ENCODE measurements at regions not wholly inside any gene's neighbourhood (a gene's known extent, or its start where the extent isn't known, plus 50 kb on each side); places are given as distances from the start of the nearest gene placed in this dataset.
"Not testable (repeated sequence)": the region's sequence is repeated elsewhere in the genome, so short reads cannot be mapped to it uniquely, and the experiment has no call there.

GRCh38 chrX:74023203-74023602 is 170.7 kb upstream of the XIST start:
- Histone ChIP-seq H3K9me3 (replicated peaks in 1 of 11) (peaks cover 25 to 45% (median 29%) of the 10 kb centered on the region in 11 experiments), H3K36me3 (peaks cover 0 to 6% (median 0%) of the 10 kb centered on the region in 11 experiments; a peak in 2 of 22 replicates), H3K4me3 (no peak overlapping the region), H3K4me2 (peak overlapping the region in 7 of 11 experiments; percentile 2 to 45 (median 26); a peak in 9 of 22 replicates), H3K4me1 (peaks cover 0 to 16% (median 10%) of the 10 kb centered on the region in 10 experiments; a peak in 10 of 20 replicates), H3K9ac (no peak overlapping the region), H4K20me1 (no peaks in the 10 kb centered on the region), H3K27me3 (no peaks in the 10 kb centered on the region), H3K27ac (no peak overlapping the region)
- TF ChIP-seq Cebpa-rat (IDR thresholded peaks at IDR 0.05): no peak

GRCh38 chrX:74018253-74018652 is 165.7 kb upstream of the XIST start:
- Histone ChIP-seq H4K20me1 (peaks cover 0 to 4% (median 0%) of the 10 kb centered on the region in 11 experiments; a peak in 2 of 22 replicates), H3K9ac (no peak overlapping the region), H3K27ac (no peak overlapping the region), H3K9me3 (replicated peaks in 1 of 11) (peaks cover 0 to 18% (median 2%) of the 10 kb centered on the region in 11 experiments; a peak in 18 of 22 replicates), H3K4me1 (peaks cover 0 to 13% (median 7%) of the 10 kb centered on the region in 10 experiments; a peak in 10 of 20 replicates), H3K36me3 (peaks cover 0 to 6% (median 0%) of the 10 kb centered on the region in 11 experiments; a peak in 1 of 22 replicates), H3K4me3 (no peak overlapping the region), H3K4me2 (no peak overlapping the region), H3K27me3 (no peaks in the 10 kb centered on the region)
- TF ChIP-seq Cebpa-rat (IDR thresholded peaks at IDR 0.05): no peak

- peaks cover 0 to 4% (median 0%) of the 10 kb centered on the region in 11 experiments; a peak in 2 of 22 replicates for H4K20me1 ChIP-seq
- no peak overlapping the region for H3K4me3 ChIP-seq
- no peaks in the 10 kb centered on the region for H3K9me3 ChIP-seq (replicated peaks in 1 of 11)
- no peak overlapping the region for H3K4me2 ChIP-seq
- H3K4me1 ChIP-seq: no peaks in the 10 kb centered on the region
- no peaks in the 10 kb centered on the region for H3K27me3 ChIP-seq
- no peak overlapping the region for H3K9ac ChIP-seq
- H3K36me3 ChIP-seq: peaks cover 0 to 6% (median 0%) of the 10 kb centered on the region in 11 experiments; a peak in 1 of 22 replicates
- no peak overlapping the region for H3K27ac ChIP-seq
- no peak for TF ChIP-seq Cebpa-rat (IDR thresholded peaks at IDR 0.05)
Observed at GRCh38 chrX:74015379-74016019, 163.0 kb upstream of the XIST start.

- Histone ChIP-seq H3K27ac (no peak overlapping the region), H3K4me2 (no peak overlapping the region), H3K4me1 (no peaks in the 10 kb centered on the region), H3K27me3 (no peaks in the 10 kb centered on the region), H3K4me3 (no peak overlapping the region), H4K20me1 (peaks cover 0 to 6% (median 0%) of the 10 kb centered on the region in 11 experiments; a peak in 1 of 22 replicates), H3K9ac (no peak overlapping the region), H3K36me3 (peaks cover 9 to 32% (median 13%) of the 10 kb centered on the region in 11 experiments; a peak in 21 of 22 replicates), H3K9me3 (replicated peaks in 1 of 11) (peaks cover 0 to 12% (median 9%) of the 10 kb centered on the region in 11 experiments; a peak in 19 of 22 replicates)
- TF ChIP-seq Cebpa-rat (IDR thresholded peaks at IDR 0.05): no peak
Observed at GRCh38 chrX:74009041-74009440, 156.5 kb upstream of the XIST start.

GRCh38 chrX:73992019-73992418 is 139.5 kb upstream of the XIST start:
- Histone ChIP-seq H3K9me3 (replicated peaks in 1 of 11) (peaks cover 23 to 46% (median 34%) of the 10 kb centered on the region in 11 experiments; a peak in 21 of 22 replicates), H3K4me1 (no peaks in the 10 kb centered on the region), H3K4me2 (no peak overlapping the region), H3K27ac (no peak overlapping the region), H3K9ac (no peak overlapping the region), H3K36me3 (peaks cover 60 to 96% (median 85%) of the 10 kb centered on the region in 11 experiments), H3K27me3 (no peaks in the 10 kb centered on the region), H3K4me3 (no peak overlapping the region), H4K20me1 (peaks cover 0 to 5% (median 0%) of the 10 kb centered on the region in 11 experiments; a peak in 5 of 22 replicates)
- TF ChIP-seq Cebpa-rat (IDR thresholded peaks at IDR 0.05): no peak

GRCh38 chrX:73987166-73987565 is 134.7 kb upstream of the XIST start:
- no peaks in the 10 kb centered on the region for H3K27me3 ChIP-seq
- H4K20me1 ChIP-seq: peaks cover 0 to 26% (median 6%) of the 10 kb centered on the region in 11 experiments; a peak in 11 of 22 replicates
- H3K9ac ChIP-seq: no peak overlapping the region
- H3K4me2 ChIP-seq: no peak overlapping the region
- H3K9me3 ChIP-seq (replicated peaks in 1 of 11): peaks cover 9 to 52% (median 27%) of the 10 kb centered on the region in 11 experiments; a peak in 18 of 22 replicates
- peaks cover 63 to 96% (median 81%) of the 10 kb centered on the region in 11 experiments for H3K36me3 ChIP-seq
- H3K4me3 ChIP-seq: no peak overlapping the region
- H3K27ac ChIP-seq: no peak overlapping the region
- H3K4me1 ChIP-seq: no peaks in the 10 kb centered on the region
- no peak for TF ChIP-seq Cebpa-rat (IDR thresholded peaks at IDR 0.05)

- no peak for TF ChIP-seq Cebpa-rat (IDR thresholded peaks at IDR 0.05)
- no peak overlapping the region for H3K4me2 ChIP-seq
- no peaks in the 10 kb centered on the region for H3K27me3 ChIP-seq
- H3K27ac ChIP-seq: no peak overlapping the region
- H3K36me3 ChIP-seq: peaks cover 23 to 45% (median 31%) of the 10 kb centered on the region in 11 experiments
- peaks cover 28 to 81% (median 64%) of the 10 kb centered on the region in 11 experiments; a peak in 21 of 22 replicates for H4K20me1 ChIP-seq
- no peak overlapping the region for H3K4me3 ChIP-seq
- no peak overlapping the region for H3K9ac ChIP-seq
- H3K4me1 ChIP-seq: peaks cover 0 to 26% (median 17%) of the 10 kb centered on the region in 10 experiments; a peak in 17 of 20 replicates
- H3K9me3 ChIP-seq (replicated peaks in 1 of 11): peaks cover 0 to 19% (median 9%) of the 10 kb centered on the region in 11 experiments; a peak in 14 of 22 replicates
Observed at GRCh38 chrX:73979551-73980131, 127.1 kb upstream of the XIST start.

GRCh38 chrX:73977542-73978169 is 125.1 kb upstream of the XIST start:
- Histone ChIP-seq H3K9me3 (replicated peaks in 1 of 11) (peaks cover 0 to 4% (median 3%) of the 10 kb centered on the region in 11 experiments; a peak in 8 of 22 replicates), H3K36me3 (peaks cover 7 to 36% (median 16%) of the 10 kb centered on the region in 11 experiments), H3K27ac (peak overlapping the region in 2 of 11 experiments; percentile 13 to 28; a peak in 3 of 22 replicates), H3K4me3 (no peak overlapping the region), H4K20me1 (peaks cover 28 to 92% (median 80%) of the 10 kb centered on the region in 11 experiments; a peak in 21 of 22 replicates), H3K4me1 (peaks cover 0 to 26% (median 17%) of the 10 kb centered on the region in 10 experiments; a peak in 17 of 20 replicates), H3K27me3 (no peaks in the 10 kb centered on the region), H3K9ac (peak overlapping the region in 3 of 11 experiments; percentile 0 to 6 (median 2); a peak in 1 of 22 replicates), H3K4me2 (peak overlapping the region in 9 of 11 experiments; percentile 2 to 67 (median 46); a peak in 14 of 22 replicates)
- no peak for TF ChIP-seq Cebpa-rat (IDR thresholded peaks at IDR 0.05)

- Histone ChIP-seq H3K36me3 (peaks cover 66 to 100% (median 92%) of the 10 kb centered on the region in 11 experiments), H4K20me1 (peaks cover 39 to 94% (median 71%) of the 10 kb centered on the region in 11 experiments), H3K9me3 (replicated peaks in 1 of 11) (peaks cover 0 to 17% (median 0%) of the 10 kb centered on the region in 11 experiments; a peak in 8 of 22 replicates)
- H3K9ac ChIP-seq, H3K27me3 ChIP-seq, H3K27ac ChIP-seq, H3K4me3 ChIP-seq, H3K4me1 ChIP-seq, H3K4me2 ChIP-seq: not testable (repeated sequence)
Observed at GRCh38 chrX:73967461-73967860, 114.9 kb upstream of the XIST start.

All from BLaER1 treated with 17β-estradiol and CSF1 and Interleukin-3, amounts not matched to agents 10 nM and 100 nM (cell line).